ENCODE measurements at regions not wholly inside any gene's neighbourhood (a gene's known extent, or its start where the extent isn't known, plus 50 kb on each side); places are given as distances from the start of the nearest gene placed in this dataset.

DNA sequence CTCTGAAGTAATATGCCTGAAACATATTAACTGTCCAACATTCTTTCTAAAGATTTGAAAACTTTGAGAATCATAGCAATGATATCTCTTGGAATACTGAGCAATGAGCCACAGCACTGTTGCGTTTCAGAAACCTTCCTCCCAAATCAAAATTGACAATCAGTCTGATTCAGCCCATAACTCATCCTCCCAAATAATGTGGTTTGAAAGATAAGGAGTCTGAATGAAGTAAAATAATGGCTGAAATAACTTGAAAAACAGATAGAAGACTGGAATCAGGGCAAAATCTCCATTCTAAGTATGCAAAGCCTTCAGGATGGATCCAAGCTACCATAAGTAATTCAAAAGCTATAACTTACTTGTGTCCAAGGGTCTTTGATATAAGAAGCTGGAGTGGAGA, 98.6 kb upstream of the PLS3 start:
- no peak overlapping the region for H3K4me3 ChIP-seq (ENCODE audit: low read length)

GRCh38 chrX:115467961-115468360, 93.0 kb upstream of the PLS3 start:
- H3K4me3 ChIP-seq (ENCODE audit: low read length): no peak overlapping the region
- no peak for DNase-seq (ENCODE audit: low read depth, low spot score)

More for the DNA sequence above, 98.6 kb upstream of the PLS3 start:
- no peak for DNase-seq (ENCODE audit: low read depth, low spot score)

- no peak for DNase-seq (ENCODE audit: low read depth, low spot score)
- no peak overlapping the region for H3K4me3 ChIP-seq (ENCODE audit: low read length)
Observed at GRCh38 chrX:115472131-115472530, 88.8 kb upstream of the PLS3 start.

DNA sequence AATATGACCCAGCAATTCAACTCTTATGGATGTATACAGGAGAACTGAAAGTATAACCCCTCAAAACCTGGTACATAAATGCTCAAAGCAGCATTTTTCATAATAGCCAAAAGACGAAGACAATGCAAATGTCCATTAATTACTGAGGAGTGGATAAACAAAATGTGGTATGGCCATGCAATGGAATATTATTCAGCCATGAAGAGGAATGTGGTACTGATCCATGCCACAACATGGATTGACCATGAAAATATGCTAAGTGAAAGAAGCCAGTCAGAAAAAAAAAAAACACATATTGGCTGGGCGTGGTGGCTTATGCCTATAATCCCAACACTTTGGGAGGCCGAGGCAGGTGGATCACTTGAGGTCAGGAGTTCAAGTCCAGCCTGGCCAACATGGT, 74.5 kb upstream of the PLS3 start:
- no peak overlapping the region for H3K4me3 ChIP-seq (ENCODE audit: low read length)
- DNase-seq (ENCODE audit: low read depth, low spot score): no peak

GRCh38 chrX:115487608-115488007, 73.4 kb upstream of the PLS3 start:
- no peak for DNase-seq (ENCODE audit: low read depth, low spot score)
- no peak overlapping the region for H3K4me3 ChIP-seq (ENCODE audit: low read length)

GRCh38 chrX:115490814-115491213, 70.2 kb upstream of the PLS3 start:
- no peak for DNase-seq (ENCODE audit: low read depth, low spot score)

GRCh38 chrX:115491766-115492165, 69.2 kb upstream of the PLS3 start:
- H3K4me3 ChIP-seq (ENCODE audit: low read length): no peak overlapping the region
- DNase-seq (ENCODE audit: low read depth, low spot score): no peak

More at GRCh38 chrX:115490814-115491213, 70.2 kb upstream of the PLS3 start:
- no peak overlapping the region for H3K4me3 ChIP-seq (ENCODE audit: low read length)

DNA sequence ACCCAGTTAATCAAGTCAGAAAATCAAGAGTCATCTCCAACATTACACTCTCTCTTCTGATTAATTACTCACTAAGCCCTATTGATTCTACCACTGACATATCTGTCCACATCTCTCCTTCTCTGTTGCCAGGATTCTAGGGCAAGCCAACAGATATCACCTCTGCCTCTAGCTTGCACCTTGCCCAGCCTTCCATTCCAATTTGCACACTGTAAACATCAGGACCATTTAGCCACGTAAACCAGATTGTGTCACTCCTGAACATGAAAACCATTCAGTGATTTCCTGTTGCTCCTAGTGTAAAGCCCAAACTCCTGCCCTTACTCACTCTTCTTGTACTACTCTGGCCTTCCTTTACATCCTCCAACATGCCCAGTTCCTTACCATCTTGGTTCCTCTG, 68.0 kb upstream of the PLS3 start:
- DNase-seq (ENCODE audit: low read depth, low spot score): no peak
- no peak overlapping the region for H3K4me3 ChIP-seq (ENCODE audit: low read length)

GRCh38 chrX:115494161-115494560, 66.8 kb upstream of the PLS3 start:
- no peak for DNase-seq (ENCODE audit: low read depth, low spot score)
- no peak overlapping the region for H3K4me3 ChIP-seq (ENCODE audit: low read length)

DNA sequence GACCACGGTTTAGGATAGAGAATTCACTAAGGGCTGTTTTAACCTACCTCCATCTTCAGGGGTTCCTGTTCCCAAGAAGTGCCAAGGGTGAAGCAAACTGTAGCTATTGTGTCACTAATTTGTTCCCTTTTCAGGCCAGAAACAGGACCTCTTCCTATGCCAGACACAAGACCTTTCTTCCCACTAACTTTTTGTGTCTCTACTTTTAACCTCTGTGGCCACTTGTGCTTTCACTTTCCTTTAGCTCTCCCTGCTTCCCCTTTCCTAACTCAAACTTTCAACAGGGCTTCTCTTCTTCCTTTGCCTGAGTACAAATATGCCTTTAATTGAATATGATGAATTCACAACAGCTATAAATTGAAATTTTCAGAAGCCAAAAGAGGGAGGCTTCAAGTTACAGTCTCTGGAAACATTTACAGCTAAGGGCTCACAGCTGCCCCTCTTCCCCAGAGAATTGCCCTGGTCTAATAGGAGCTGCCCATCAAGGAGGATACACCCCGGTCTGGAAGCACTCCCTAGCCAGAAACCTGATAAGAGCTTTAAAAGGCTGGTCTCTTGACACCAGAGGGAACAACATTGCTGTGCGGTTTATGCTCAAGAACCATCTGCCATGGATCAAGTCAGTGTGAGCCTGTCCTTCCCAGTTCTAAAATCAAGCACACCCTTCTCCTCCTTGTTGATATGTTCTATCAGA, 61.7 kb upstream of the PLS3 start:
- no peak for DNase-seq (ENCODE audit: low read depth, low spot score)
- no peak overlapping the region for H3K4me3 ChIP-seq (ENCODE audit: low read length)

DNA sequence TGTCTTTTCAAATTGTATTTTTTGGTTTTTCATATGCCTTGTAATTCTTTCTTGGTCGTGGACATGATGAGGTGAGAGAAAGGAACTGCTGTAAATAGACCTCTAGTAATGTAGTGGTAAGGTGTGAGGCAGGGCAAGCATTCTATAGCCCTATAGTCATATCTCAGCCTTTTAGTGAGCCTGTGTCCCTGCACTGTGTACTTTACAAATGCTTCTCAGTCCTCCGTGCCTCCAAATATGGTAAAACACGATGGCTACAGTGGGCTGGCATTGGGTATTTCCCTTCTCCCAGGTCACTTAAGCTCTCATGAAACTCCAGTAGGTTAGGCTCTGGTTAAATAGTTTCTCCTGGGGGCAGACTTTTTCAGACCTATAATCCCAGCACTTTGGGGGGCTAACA, 57.9 kb upstream of the PLS3 start:
- no peak overlapping the region for H3K4me3 ChIP-seq (ENCODE audit: low read length)
- DNase-seq (ENCODE audit: low read depth, low spot score): no peak

DNA sequence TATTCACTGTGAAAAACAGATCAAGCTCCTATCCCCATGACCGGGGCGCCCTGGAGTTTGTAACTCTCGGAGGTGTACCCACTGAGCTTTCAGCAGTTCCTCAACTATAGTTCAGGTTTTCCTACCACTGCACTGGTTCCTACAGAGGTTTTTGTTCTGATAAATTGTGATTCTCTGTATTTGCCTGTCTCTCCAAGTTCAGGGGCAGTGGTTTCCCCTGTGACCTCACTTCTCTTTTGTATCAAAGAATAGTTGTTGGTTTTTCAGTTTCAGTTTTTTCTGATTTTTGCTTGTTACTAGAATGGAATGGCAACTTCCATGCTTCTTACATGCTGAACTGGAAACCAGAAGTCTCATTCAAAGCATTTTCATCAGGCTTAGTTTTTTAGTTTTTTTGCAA, 56.8 kb upstream of the PLS3 start:
- H3K4me3 ChIP-seq (ENCODE audit: low read length): no peak overlapping the region

More for the DNA sequence above, 56.8 kb upstream of the PLS3 start:
- no peak for DNase-seq (ENCODE audit: low read depth, low spot score)

Data from Jurkat, Clone E6-1 (cell line).